22Rv1 (cell line): ENCODE measurements at regions not wholly inside any gene's neighbourhood (a gene's known extent, or its start where the extent isn't known, plus 50 kb on each side); places are given as distances from the start of the nearest gene placed in this dataset.
"Not testable (repeated sequence)": the region's sequence is repeated elsewhere in the genome, so short reads cannot be mapped to it uniquely, and the experiment has no call there.

ENCODE experiments used
- CTCF ChIP-seq: fragments of 450-650 bp; IDR thresholded peaks from 2 replicates; pipeline ENCODE4 v1.5.1; 2017; ENCODE audit warnings: mild to moderate bottlenecking
- ZFX ChIP-seq: fragments of 450-650 bp; IDR thresholded peaks from 2 replicates; pipeline ENCODE4 v1.6.1; 2017; ENCODE audit warnings: antibody characterized with exemption, borderline replicate concordance

- TF ChIP-seq CTCF, ZFX: not testable (repeated sequence)
Observed at GRCh38 chrX:223514-223854, 57.7 kb upstream of the PLCXD1 start.
